PC-9 (cell line): ENCODE measurements at regions not wholly inside any gene's neighbourhood (a gene's known extent, or its start where the extent isn't known, plus 50 kb on each side); places are given as distances from the start of the nearest gene placed in this dataset.

Experiments
- BruUV-seq: library from RNA; stranded (reverse); fragments of 400-500 nt; replicated peaks from 2 replicates; lab custom pipeline; 2021; lab: Mats Ljungman, UMichigan
- CTCF ChIA-PET: fragments of 300-600 bp; sonication (Branson Sonifier 250); formaldehyde crosslinking; loops from one replicate; lab custom pipeline; 2022; ENCODE audit warnings: antibody characterized with exemption; lab: Charles Lee
- POLR2A ChIA-PET: fragments of 300-600 bp; sonication (Branson Sonifier 250); formaldehyde crosslinking; loops from one replicate; lab custom pipeline; 2022; ENCODE audit warnings: antibody characterized with exemption; ENCODE audit not compliant: unreplicated experiment; lab: Charles Lee
- DNase-seq, 2 experiments: peaks; one replicate each; pipeline versions ENCODE4 v3.0.0 to v3.0.0-alpha.2; 2015 to 2022; ENCODE audit warnings: mixed read lengths in 1 of 2
- H2AFZ ChIP-seq: fragments of 200-600 bp; sonication (generic); 2 replicates; pipeline ENCODE4 v1.8.1; 2017; ENCODE audit warnings: antibody characterized with exemption
- H3F3A ChIP-seq: fragments of 200-600 bp; sonication (generic); 2 replicates; pipeline ENCODE4 v1.8.1; 2017; ENCODE audit warnings: antibody characterized with exemption, mild to moderate bottlenecking, low read depth; ENCODE audit not compliant: insufficient read depth
- H3K27ac ChIP-seq: fragments of 200-600 bp; sonication (generic); 2 replicates; pipeline ENCODE4 v1.6.1; 2016; ENCODE audit warnings: mixed run types
- H3K27me3 ChIP-seq: fragments of 200-600 bp; sonication (generic); 2 replicates; pipeline ENCODE4 v1.6.1; 2016; ENCODE audit warnings: low read depth, mixed run types; ENCODE audit not compliant: insufficient read depth
- H3K36me3 ChIP-seq: fragments of 200-600 bp; sonication (generic); 2 replicates; pipeline ENCODE4 v1.6.1; 2016; ENCODE audit warnings: low read depth, mixed run types
- H3K4me1 ChIP-seq: fragments of 200-600 bp; sonication (generic); replicated peaks from 2 replicates; pipeline ENCODE4 v1.6.1; 2016; ENCODE audit warnings: mixed run types; ENCODE audit not compliant: insufficient read depth
- H3K4me2 ChIP-seq: fragments of 200-600 bp; sonication (generic); 2 replicates; pipeline ENCODE4 v1.6.1; 2017; ENCODE audit warnings: mixed run types
- H3K4me3 ChIP-seq: fragments of 200-600 bp; sonication (generic); 2 replicates; pipeline ENCODE4 v1.6.1; 2016; ENCODE audit warnings: mixed run types
- H3K79me2 ChIP-seq: fragments of 200-600 bp; sonication (generic); 2 replicates; pipeline ENCODE4 v1.6.1; 2017; ENCODE audit warnings: low read depth, mixed run types
- H3K9me2 ChIP-seq: fragments of 200-600 bp; sonication (generic); 2 replicates; pipeline ENCODE4 v1.8.1; 2017; ENCODE audit warnings: mild to moderate bottlenecking; ENCODE audit not compliant: insufficient read depth
- H3K9me3 ChIP-seq: fragments of 200-600 bp; sonication (generic); 2 replicates; pipeline ENCODE4 v1.8.1; 2016; ENCODE audit warnings: low read depth; ENCODE audit not compliant: insufficient read depth
- H4K20me1 ChIP-seq: fragments of 200-600 bp; sonication (generic); 2 replicates; pipeline ENCODE4 v1.8.1; 2017; ENCODE audit not compliant: insufficient read depth
- EZH2 ChIP-seq: fragments of 200-600 bp; sonication (generic); IDR thresholded peaks from 2 replicates; pipeline ENCODE4 v1.8.0; 2017; ENCODE audit warnings: antibody characterized with exemption, low read depth
- intact Hi-C: fragments of 100-400 bp; cut with micrococcal nuclease; formaldehyde crosslinking; loops from one replicate; pipeline ENCODE4 v1.10.0; 2022; ENCODE audit not compliant: unreplicated experiment
- TF ChIP-seq, protein P1 (sequence below): fragments of 200-600 bp; sonication (generic); conservative IDR thresholded peaks from 2 replicates; pipeline ENCODE4 v1.6.1; 2017; ENCODE audit warnings: mixed run types, antibody characterized with exemption, mild to moderate bottlenecking, moderate library complexity

DNA sequence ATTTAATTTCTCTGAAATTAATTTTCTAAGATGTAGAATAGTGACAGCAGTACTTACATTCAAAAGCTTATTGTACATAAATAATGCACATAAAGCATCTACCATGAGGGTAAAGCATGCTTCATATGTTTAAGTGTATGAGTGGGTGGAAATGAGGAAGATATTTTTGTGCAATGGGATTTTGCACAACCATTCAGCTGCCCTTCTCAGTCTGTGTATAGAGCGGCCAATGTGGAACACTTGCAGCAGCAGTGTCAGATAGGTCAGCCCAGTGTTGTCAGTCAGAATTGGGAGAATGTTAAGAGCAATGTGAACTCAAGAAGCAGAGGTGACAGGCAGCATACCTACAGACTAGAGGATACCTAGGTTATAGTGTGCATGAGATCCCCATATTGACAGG, 72.5 kb upstream of the ATP2B1 start:
- CTCF ChIA-PET, result no interaction called here
- Histone ChIP-seq H3K27me3 (no peaks in the 10 kb centered on the region), H3K27ac (no peak overlapping the region), H3K9me2 (no peaks in the 10 kb centered on the region), H2AFZ (no peak overlapping the region), H3F3A (no peaks in the 10 kb centered on the region), H3K4me2 (no peak overlapping the region), H3K79me2 (no peaks in the 10 kb centered on the region), H3K4me1 (peaks cover 7% of the 10 kb centered on the region), H3K36me3 (no peaks in the 10 kb centered on the region), H3K9me3 (0 out of 2 replicates have a peak, but pooled peaks cover 8% of the 10 kb centered on the region), H4K20me1 (no peaks in the 10 kb centered on the region), H3K4me3 (no peak overlapping the region)
- intact Hi-C loops, result no loop called here
- BruUV-seq, result no TSS peak
- TF ChIP-seq EZH2, result no peak
- TF ChIP-seq, protein P1, sequence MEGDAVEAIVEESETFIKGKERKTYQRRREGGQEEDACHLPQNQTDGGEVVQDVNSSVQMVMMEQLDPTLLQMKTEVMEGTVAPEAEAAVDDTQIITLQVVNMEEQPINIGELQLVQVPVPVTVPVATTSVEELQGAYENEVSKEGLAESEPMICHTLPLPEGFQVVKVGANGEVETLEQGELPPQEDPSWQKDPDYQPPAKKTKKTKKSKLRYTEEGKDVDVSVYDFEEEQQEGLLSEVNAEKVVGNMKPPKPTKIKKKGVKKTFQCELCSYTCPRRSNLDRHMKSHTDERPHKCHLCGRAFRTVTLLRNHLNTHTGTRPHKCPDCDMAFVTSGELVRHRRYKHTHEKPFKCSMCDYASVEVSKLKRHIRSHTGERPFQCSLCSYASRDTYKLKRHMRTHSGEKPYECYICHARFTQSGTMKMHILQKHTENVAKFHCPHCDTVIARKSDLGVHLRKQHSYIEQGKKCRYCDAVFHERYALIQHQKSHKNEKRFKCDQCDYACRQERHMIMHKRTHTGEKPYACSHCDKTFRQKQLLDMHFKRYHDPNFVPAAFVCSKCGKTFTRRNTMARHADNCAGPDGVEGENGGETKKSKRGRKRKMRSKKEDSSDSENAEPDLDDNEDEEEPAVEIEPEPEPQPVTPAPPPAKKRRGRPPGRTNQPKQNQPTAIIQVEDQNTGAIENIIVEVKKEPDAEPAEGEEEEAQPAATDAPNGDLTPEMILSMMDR, result no peak
- DNase-seq, result no peak
- POLR2A ChIA-PET, result no interaction called here

DNA sequence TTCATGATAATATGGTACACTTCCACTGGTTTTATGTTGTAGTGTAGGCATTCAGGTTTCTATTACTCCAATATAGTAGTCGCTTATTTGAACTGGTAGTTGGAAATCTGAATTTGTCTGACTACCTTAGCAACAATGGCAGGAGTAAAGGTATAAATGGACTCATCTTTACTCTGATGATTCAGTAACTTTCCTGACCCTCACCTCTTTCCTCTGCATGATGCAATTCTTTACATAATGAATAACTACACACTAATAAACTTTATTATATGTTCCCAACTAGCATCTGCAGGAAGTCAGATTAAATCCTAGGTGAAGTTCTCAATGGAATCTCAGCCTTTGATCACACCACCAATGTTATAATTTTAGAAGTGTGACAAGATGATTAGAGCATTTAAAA, 70.5 kb upstream of the ATP2B1 start:
- DNase-seq, result no peak
- no peaks in the 10 kb centered on the region for H4K20me1 ChIP-seq
- H3K27me3 ChIP-seq, result no peaks in the 10 kb centered on the region
- no peaks in the 10 kb centered on the region for H3K79me2 ChIP-seq
- ChIA-PET POLR2A (no interaction called here), CTCF (no interaction called here)
- H3K9me3 ChIP-seq, result peaks cover 8% of the 10 kb centered on the region; the same call in 1 of the 2 replicates
- no peak overlapping the region for H2AFZ ChIP-seq
- BruUV-seq, result no TSS peak
- peak overlapping the region; percentile 23; the same call in 1 of the 2 replicates for H3K27ac ChIP-seq
- TF ChIP-seq EZH2, result no peak
- TF ChIP-seq, protein P1, result no peak
- no peaks in the 10 kb centered on the region for H3K36me3 ChIP-seq
- no peak overlapping the region for H3K4me2 ChIP-seq
- H3K4me3 ChIP-seq, result no peak overlapping the region
- H3K9me2 ChIP-seq, result no peaks in the 10 kb centered on the region
- intact Hi-C loops, result no loop called here
- H3F3A ChIP-seq, result no peaks in the 10 kb centered on the region
- H3K4me1 ChIP-seq, result peaks cover 18% of the 10 kb centered on the region

DNA sequence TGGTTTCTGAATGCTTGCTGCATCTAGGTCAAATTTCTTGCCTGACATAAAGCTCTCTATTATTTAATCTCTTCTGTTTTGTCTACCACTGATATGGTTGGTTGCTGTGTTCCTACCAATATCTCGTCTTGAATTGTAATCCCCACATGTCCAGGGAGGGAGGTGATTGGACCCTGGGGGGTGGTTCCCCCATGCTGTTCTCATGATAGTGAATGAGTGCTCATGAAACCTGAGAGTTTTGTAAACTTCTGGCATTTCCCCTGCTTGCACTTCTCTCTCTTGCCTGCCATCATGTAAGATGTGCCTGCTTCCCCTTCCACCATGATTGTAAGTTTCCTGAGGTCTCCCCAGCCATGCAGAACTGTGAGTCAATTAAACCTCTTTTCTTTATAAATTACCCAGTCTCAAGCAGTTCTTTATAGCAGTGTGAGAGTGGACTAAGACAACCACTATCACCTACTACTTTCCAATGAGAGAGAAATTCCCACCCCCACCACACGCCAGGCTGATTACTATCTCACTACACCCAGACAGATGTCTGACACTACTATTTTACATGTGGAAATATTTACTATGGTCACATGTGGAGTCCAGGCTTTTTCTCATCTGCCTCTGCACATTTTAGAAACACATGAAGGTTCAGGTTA, 69.2 kb upstream of the ATP2B1 start:
- no TSS peak for BruUV-seq
- Histone ChIP-seq H3K27me3 (no peaks in the 10 kb centered on the region), H3K9me3 (peaks cover 4% of the 10 kb centered on the region; the same call in 1 of the 2 replicates), H3K27ac (no peak overlapping the region), H3K4me2 (no peak overlapping the region), H2AFZ (no peak overlapping the region), H3K36me3 (no peaks in the 10 kb centered on the region), H4K20me1 (no peaks in the 10 kb centered on the region), H3K4me1 (peaks cover 18% of the 10 kb centered on the region), H3K9me2 (no peaks in the 10 kb centered on the region), H3F3A (no peaks in the 10 kb centered on the region), H3K4me3 (no peak overlapping the region), H3K79me2 (no peaks in the 10 kb centered on the region)
- ChIA-PET CTCF (no interaction called here), POLR2A (no interaction called here)
- no peak for DNase-seq
- TF ChIP-seq, protein P1, result no peak
- no peak for TF ChIP-seq EZH2
- intact Hi-C loops, result no loop called here
